ENCODE measurements at regions not wholly inside any gene's neighbourhood (a gene's known extent, or its start where the extent isn't known, plus 50 kb on each side); places are given as distances from the start of the nearest gene placed in this dataset.
A peak's percentile ranks its signal among the peaks of the same experiment; 100 is the strongest.

DNA sequence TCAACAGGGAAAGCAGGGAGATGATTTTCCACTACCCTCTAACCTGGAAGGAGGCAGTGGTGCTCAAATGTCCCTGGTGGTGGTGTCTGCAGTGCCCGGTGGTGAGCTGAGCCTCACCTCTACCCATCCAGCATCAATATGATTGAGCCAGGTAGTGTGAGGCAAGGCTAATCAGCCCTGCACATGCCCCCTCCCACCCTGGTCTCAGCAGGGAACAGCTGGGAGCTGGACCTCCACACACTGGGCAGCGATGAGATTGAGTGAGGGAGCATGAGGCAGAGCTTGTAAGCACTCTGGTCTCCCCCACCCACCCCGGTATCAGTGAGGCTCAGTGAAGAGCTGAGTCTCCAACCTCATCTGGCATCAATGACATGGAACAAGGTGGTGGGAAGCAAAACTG lies 634.3 kb downstream of the PTPRU start:
- Mint-ChIP-seq H3K4me3 (ENCODE audit: low read depth) (no peak overlapping the region), H3K27me3 (peaks cover 4% of the 10 kb centered on the region), H3K36me3 (ENCODE audit: insufficient read depth) (no peaks in the 10 kb centered on the region), H3K9me3 (ENCODE audit: low read depth) (peaks cover 5% of the 10 kb centered on the region), H3K27ac (no peak overlapping the region), H3K4me1 (ENCODE audit: low read depth) (peaks cover 34% of the 10 kb centered on the region)
- TF ChIP-seq CTCF (IDR thresholded peaks at IDR 0.05; ENCODE audit: unreplicated experiment): no peak
- no peak for DNase-seq (ENCODE audit: low spot score, unreplicated experiment)

DNA sequence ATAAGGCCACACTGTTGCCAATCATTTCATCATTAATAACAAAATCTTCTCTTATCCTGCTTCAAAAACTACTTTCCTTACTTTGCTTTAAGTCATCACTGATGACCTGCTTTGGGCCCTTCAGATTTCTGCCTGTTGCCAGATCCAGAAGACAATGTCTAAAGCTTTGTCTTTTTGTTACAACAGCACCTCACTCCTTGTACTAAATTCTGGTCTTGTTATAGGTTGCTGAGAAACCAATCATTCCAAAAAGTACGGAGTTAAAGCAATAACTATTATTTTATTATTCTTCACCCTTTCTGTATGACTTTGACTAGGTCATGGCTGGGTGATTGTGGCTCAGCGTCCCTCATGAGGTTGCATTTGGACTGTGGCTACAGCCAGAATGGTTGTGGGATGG lies 633.5 kb downstream of the PTPRU start:
- TF ChIP-seq CTCF (IDR thresholded peaks at IDR 0.05; ENCODE audit: unreplicated experiment): no peak
- H3K36me3 Mint-ChIP-seq (ENCODE audit: insufficient read depth): no peaks in the 10 kb centered on the region
- peaks cover 39% of the 10 kb centered on the region for H3K4me1 Mint-ChIP-seq (ENCODE audit: low read depth)
- H3K9me3 Mint-ChIP-seq (ENCODE audit: low read depth): peaks cover 5% of the 10 kb centered on the region
- H3K4me3 Mint-ChIP-seq (ENCODE audit: low read depth): no peak overlapping the region
- no peak overlapping the region for H3K27ac Mint-ChIP-seq
- DNase-seq (ENCODE audit: low spot score, unreplicated experiment): no peak
- H3K27me3 Mint-ChIP-seq: peaks cover 4% of the 10 kb centered on the region

DNA sequence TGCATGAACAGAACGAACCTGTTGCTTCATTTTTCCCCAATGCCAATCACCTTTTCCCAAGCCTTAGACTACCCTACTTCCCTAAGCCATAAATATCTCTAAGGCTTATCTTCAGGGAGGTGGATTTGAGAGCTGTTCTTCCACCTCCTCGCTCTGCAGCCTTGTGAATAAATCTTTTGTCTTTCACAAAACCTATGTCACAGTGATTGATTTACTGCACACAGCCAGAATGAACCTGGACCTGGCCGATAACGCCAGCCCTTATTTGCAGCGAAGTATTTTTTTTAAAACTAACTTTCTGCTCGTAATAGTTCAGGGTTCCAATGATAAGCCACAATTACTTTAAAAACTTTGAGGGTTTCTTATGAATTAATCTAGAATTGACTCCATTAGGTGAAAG lies 632.6 kb downstream of the PTPRU start:
- Mint-ChIP-seq H3K36me3 (ENCODE audit: insufficient read depth) (no peaks in the 10 kb centered on the region), H3K4me1 (ENCODE audit: low read depth) (peaks cover 37% of the 10 kb centered on the region), H3K27me3 (peaks cover 4% of the 10 kb centered on the region), H3K4me3 (ENCODE audit: low read depth) (no peak overlapping the region), H3K9me3 (ENCODE audit: low read depth) (peaks cover 5% of the 10 kb centered on the region), H3K27ac (peak overlapping the region; percentile 86)
- no peak for DNase-seq (ENCODE audit: low spot score, unreplicated experiment)
- no peak for TF ChIP-seq CTCF (IDR thresholded peaks at IDR 0.05; ENCODE audit: unreplicated experiment)

- Mint-ChIP-seq H3K36me3 (ENCODE audit: insufficient read depth) (no peaks in the 10 kb centered on the region), H3K27me3 (peaks cover 4% of the 10 kb centered on the region), H3K27ac (no peak overlapping the region), H3K4me3 (ENCODE audit: low read depth) (no peak overlapping the region), H3K9me3 (ENCODE audit: low read depth) (peaks cover 5% of the 10 kb centered on the region), H3K4me1 (ENCODE audit: low read depth) (peaks cover 37% of the 10 kb centered on the region)
- DNase-seq (ENCODE audit: low spot score, unreplicated experiment): no peak
- no peak for TF ChIP-seq CTCF (IDR thresholded peaks at IDR 0.05; ENCODE audit: unreplicated experiment)
These were observed 631.8 kb downstream of the PTPRU start for GRCh38 chr1:29868096-29868495.

GRCh38 chr1:29865051-29865450 lies 628.7 kb downstream of the PTPRU start:
- H3K27ac Mint-ChIP-seq: no peak overlapping the region
- no peaks in the 10 kb centered on the region for H3K36me3 Mint-ChIP-seq (ENCODE audit: insufficient read depth)
- no peak overlapping the region for H3K4me3 Mint-ChIP-seq (ENCODE audit: low read depth)
- peaks cover 4% of the 10 kb centered on the region for H3K27me3 Mint-ChIP-seq
- peaks cover 12% of the 10 kb centered on the region for H3K9me3 Mint-ChIP-seq (ENCODE audit: low read depth)
- H3K4me1 Mint-ChIP-seq (ENCODE audit: low read depth): peaks cover 37% of the 10 kb centered on the region
- no peak for TF ChIP-seq CTCF (IDR thresholded peaks at IDR 0.05; ENCODE audit: unreplicated experiment)
- DNase-seq (ENCODE audit: low spot score, unreplicated experiment): no peak

Measured in progenitor cell of endocrine pancreas (in vitro differentiated cells).